ENCODE measurements at regions not wholly inside any gene's neighbourhood (a gene's known extent, or its start where the extent isn't known, plus 50 kb on each side); places are given as distances from the start of the nearest gene placed in this dataset.
"Not testable (repeated sequence)": the region's sequence is repeated elsewhere in the genome, so short reads cannot be mapped to it uniquely, and the experiment has no call there.

- no peak for DNase-seq (ENCODE audit: low read depth)
These were observed 95.7 kb downstream of the FASLG start for GRCh38 chr1:172754609-172755008.

DNA sequence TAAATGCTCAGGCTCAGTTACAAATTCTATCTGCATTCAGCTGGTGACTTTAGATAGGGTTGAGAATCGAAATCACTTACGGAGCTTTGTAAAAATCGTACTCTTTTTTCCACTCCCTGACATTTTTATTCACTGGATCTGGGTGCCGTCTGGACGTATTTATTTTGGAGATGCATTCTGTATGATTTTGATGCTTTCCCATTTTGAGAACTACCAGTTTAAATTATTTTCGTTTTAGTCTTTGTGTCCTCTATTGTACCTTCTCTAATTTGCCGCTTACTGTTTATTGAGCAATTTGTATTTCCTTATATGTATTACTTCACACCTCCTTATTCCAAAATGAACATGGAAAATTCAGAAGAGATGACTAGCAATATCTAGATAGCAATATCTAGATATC lies 96.2 kb downstream of the FASLG start:
- no peak for DNase-seq (ENCODE audit: low read depth)

DNA sequence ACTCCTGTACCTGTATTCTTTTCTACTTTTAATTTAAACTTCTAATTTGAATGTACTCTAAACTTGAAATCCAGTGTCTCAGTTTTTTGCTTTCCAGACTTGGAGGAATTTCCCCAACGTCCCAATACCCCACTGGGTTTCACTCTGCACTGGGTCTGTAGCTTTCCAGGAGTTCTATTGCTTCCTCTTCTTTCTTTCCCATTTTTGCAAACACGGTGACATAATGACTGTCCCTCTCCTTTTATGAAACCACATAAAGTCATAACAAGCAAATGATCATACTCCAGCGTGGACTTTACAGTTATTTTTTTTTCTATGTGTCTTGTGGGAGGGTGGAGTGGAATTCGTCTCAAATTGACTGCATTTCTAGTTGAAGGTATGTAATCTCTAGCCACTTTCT lies 97.1 kb downstream of the FASLG start:
- no peak for DNase-seq (ENCODE audit: low read depth)

DNA sequence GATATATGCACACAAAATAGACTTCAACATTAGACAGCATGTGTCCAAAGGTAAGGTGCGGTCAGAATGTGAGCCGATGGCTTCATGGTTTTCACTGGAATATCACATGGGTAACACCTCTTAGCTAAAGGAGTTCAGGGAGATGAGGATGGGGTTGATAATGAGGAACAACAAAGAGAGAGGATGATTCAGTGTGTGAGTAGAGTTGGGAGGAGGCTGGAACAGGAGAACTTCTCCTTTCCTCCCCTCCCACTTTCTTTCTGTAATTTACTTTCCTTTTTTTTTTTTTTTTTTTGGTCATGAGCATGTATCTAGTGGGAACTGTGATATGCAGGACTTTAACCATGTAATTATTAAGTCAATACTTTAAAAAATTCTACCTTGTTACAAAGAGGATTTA lies 99.4 kb downstream of the FASLG start:
- DNase-seq (ENCODE audit: low read depth), result no peak

- DNase-seq (ENCODE audit: low read depth), result no peak
These were observed 101.2 kb downstream of the FASLG start for GRCh38 chr1:172760121-172760520.

GRCh38 chr1:172761581-172762486 lies 102.9 kb downstream of the FASLG start:
- DNase-seq (ENCODE audit: low read depth), result peak; percentile 50

GRCh38 chr1:172763057-172763456 lies 104.2 kb downstream of the FASLG start:
- DNase-seq (ENCODE audit: low read depth), result no peak

GRCh38 chr1:172764378-172764777 lies 105.5 kb downstream of the FASLG start:
- DNase-seq (ENCODE audit: low read depth), result no peak

- no peak for DNase-seq (ENCODE audit: low read depth)
These were observed 107.6 kb downstream of the FASLG start for GRCh38 chr1:172766462-172766861.

DNA sequence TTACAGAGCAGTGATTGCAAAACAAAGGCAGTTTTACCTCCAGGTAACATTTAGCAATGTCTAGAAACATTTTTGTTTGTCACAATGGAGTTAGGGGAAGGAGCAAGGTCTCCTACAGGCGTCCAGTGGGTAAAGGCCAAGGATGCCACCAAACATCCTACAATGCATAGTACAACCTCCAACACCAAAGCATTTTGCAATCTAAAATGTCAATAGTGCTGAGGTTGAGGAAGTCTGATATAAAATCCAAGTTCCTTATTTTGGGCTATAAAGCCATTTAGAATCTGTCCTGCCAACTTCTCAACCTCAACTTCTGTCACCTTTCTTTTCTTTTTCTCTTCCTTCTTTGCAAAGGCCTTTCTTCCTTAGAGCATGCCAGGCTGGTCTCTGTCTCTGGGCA lies 111.2 kb downstream of the FASLG start:
- DNase-seq (ENCODE audit: low read depth), result no peak

GRCh38 chr1:172774561-172774960 lies 115.7 kb downstream of the FASLG start:
- DNase-seq (ENCODE audit: low read depth), result no peak

DNA sequence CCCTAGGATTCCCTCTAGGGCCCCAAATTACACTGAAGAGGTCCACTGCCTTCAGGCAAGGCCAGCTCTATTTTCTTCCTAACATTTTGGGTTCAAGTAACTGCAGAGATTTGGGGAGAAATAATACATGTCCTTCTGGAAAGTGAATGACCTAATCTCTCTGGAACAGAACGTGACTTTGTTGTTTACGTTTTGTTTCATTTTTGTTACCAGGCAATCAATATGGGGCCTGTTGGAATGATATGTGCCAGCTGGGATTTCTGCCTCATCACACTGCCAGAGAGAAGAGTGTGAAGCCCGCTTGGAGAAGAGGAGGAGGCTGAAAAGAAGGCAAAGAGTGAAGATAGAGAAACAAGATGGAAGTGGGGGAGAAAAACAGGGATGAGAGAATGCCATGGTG lies 116.7 kb downstream of the FASLG start:
- peak; percentile 6 for DNase-seq (ENCODE audit: low read depth)

GRCh38 chr1:172776071-172776470 lies 117.2 kb downstream of the FASLG start:
- no peak for DNase-seq (ENCODE audit: low read depth)

DNA sequence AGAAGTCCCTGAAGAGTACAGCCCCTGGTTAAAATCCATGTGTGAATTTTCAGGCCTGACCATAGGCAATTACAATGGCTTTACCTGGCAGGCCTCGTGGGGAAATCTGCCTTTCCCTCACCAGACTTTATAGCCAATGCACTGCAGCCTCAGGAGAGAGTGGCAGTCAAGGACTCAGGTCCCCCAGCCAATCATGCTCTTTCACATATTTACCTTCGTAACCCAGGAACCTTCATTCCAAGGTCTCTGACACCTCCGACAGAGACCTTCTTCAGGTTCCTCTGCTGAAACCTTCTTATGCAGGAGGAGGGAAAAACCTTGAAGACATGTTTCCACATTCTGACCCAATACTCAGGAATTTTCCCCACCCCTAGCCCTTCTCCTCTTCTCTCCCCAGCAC lies 118.9 kb downstream of the FASLG start:
- no peak for DNase-seq (ENCODE audit: low read depth)

DNA sequence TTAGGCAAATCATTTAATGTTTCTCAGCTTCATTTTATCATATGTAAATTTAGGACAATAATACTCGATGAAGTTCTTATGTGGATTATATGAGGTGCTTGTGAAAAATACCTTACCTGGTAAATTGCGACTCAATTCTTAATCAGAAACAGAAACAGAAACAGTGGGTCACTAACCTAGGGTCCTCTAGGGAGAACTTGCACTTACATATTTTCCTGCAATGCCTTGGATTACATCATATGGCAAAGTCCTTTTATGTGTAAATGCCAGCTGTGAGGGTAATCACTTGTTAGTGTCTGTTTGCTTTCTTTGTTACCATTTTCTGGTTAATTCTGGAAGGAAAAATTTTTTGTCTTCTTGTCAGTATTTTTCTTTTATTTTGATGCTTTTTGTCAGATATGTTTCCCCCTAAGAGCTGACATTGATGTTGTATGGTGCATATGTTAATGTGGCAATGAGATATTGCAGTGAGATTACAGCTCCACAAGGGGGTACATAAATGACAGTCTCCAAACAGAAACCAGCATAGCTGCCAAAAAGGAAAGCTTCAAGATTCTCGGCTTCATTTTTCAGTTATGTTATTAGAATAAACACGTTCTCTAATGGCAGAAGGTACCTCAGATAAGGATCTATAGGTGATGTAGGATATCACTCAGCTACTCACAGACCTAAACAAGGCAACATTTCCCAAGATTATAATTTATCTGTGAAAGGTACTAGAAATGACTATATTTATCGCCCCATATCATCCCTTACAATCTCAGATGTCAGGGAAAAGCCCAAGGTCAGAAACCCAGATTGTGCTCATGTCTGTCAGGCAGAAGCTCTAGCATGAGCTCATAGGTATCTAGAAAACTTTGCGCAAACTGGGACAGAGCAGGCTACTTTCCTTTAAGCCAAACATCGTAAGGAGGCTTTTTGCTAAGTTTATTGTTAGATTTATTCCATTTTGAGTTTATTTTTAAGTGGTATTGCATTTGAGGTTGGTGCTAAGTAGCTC lies 119.9 kb downstream of the FASLG start:
- peak; percentile 20 for DNase-seq (ENCODE audit: low read depth)

- peak; percentile 28 for DNase-seq (ENCODE audit: low read depth)
These were observed 120.6 kb downstream of the FASLG start for GRCh38 chr1:172779491-172779890.

- DNase-seq (ENCODE audit: low read depth), result peak; percentile 42
These were observed 122.7 kb downstream of the FASLG start for GRCh38 chr1:172781513-172782140.

DNA sequence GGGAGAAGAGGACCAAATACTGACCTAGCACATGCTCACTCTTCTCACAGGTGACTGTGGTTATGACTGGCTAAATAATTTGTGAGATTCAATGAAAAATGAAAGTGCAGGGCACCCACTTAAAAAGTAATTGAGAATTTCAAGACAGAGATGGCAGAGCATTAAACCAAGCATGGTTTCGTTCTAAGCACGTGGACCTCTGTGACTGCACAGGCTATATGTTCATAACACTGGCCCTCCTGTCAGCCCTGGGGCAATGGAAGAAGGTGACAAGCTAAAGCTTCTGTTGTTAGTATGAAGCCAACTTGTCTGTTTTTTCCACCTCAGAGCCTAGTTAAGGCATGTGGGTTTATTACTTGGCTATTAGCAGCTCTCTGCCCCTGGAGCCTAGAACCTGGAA lies 130.9 kb downstream of the FASLG start:
- no peak for DNase-seq (ENCODE audit: low read depth)

GRCh38 chr1:172790245-172790644 lies 131.3 kb downstream of the FASLG start:
- DNase-seq (ENCODE audit: low read depth), result no peak

DNA sequence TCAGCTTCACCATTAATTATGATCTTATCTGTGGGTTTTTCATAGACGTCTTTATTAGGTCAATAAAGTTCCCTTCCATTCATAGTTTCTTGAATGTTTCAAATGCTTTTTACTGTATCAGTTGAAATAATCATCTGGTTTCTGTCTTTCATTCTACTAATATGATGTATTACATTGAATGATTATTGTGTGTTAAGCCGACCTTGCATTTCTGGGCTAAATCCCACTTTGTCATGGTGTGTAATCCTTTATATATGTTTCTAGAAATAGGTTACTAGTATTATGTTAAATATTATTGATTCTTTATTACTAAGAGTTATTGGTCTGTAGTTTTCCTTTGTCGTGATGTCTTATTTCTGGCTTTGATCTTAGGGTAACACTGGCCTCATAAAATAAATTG lies 134.9 kb downstream of the FASLG start:
- no peak for DNase-seq (ENCODE audit: low read depth)

DNA sequence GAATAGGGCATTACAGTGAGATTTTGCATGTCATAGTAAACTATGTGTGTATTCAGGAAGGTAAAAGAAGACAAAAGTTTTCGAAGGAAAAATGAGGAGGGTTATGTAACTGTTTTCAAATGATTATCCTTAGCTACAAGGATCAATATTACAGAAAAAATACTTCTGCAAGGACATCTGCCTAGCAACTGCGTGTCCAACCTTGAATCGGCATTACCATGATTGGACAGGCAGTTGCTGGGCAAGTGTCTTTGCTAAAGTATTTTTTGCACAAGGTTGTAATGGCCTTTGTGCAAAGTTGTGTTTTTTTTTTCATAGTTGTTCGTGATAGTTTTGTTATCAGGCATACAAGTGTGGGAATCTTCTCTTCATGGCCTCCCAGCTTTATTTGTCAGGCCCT lies 136.8 kb downstream of the FASLG start:
- DNase-seq (ENCODE audit: low read depth), result no peak

- DNase-seq (ENCODE audit: low read depth), result not testable (repeated sequence)
These were observed 140.9 kb downstream of the FASLG start for GRCh38 chr1:172799804-172800203.

Data from RPMI7951 (cell line).